ENCODE measurements at regions not wholly inside any gene's neighbourhood (a gene's known extent, or its start where the extent isn't known, plus 50 kb on each side); places are given as distances from the start of the nearest gene placed in this dataset.
"Not testable (repeated sequence)": the region's sequence is repeated elsewhere in the genome, so short reads cannot be mapped to it uniquely, and the experiment has no call there.

DNA sequence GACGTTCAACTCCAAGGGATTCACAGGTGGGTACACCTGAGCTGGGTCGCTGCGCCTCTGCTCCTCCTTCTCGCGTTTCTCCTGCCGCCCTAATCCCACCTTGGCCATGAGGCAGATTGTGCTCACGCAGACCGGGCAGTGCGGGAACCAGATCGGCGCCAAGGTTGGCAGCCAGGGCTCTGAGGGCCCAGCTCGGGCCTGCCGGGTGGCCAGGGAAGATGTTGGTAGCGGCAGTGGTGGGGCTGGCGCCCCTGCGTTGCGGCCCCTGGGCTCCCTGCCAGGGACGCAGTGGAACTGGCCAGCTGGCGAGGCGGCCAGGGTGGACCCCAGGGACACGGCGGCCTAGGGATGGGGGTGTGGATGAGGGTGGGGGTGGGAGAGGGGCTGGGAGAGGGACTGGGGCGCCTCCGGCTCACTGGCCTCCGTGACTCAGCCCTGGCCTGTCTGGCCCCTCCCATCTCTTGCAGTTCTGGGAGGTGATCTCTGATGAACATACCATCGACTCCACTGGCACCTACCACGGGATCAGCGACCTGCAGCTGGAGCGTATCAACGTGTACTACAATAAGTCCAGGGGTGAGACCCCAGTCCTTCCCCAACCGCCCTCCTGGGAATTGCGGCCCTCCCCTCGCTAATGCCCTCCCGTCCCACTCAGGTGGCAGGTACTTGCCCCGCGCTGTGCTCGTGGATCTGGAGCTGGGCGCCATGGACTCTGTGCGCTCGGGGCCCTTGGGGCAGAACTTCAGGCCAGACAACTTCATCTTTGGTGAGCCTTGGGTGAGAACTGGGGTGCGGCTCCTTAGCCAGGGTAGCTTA, 114.9 kb upstream of the ALG10B start:
- BruUV-seq (replicated peaks): no TSS peak

DNA sequence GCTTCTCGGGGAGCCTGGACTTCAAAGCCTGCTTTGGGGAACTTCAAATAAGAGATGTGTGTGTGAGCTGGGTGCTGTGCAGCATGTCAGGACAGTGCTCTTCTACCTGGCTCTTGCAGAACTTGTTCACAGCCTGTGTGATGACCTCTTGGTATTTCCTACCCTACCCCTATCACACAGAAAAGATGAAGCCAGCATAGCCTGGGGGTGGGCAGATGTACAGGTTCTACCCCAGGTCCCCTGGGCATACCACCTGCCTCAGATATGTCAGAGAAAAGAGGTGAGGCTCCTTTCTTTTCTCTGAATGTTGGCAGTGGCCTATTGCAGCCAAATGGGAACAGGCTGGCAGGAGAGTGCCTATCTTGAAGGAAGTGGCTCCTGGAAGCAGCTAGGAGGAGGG, 111.7 kb upstream of the ALG10B start:
- TF ChIP-seq CTCF (conservative IDR thresholded peaks at IDR 0.05; ENCODE audit: low read length) (no peak), EZH2phosphoT487 (IDR thresholded peaks at IDR 0.05; ENCODE audit: borderline replicate concordance, low read depth, low read length) (no peak)
- H3K27ac ChIP-seq (ENCODE audit: low read depth, low read length, poor library complexity, severe bottlenecking): no peak overlapping the region
- ChIA-PET POLR2A (no interaction called here), CTCF (ENCODE audit: unreplicated experiment) (no interaction called here)
- no peaks in the 10 kb centered on the region for H3K9me2 ChIP-seq (ENCODE audit: insufficient read depth, low read length)
- H3K79me2 ChIP-seq (ENCODE audit: insufficient read depth, low read depth, low read length): no peaks in the 10 kb centered on the region
- H4K20me1 ChIP-seq (ENCODE audit: insufficient read depth, low read length): no peaks in the 10 kb centered on the region
- no TSS peak for BruUV-seq (replicated peaks)
- intact Hi-C loops (cut with micrococcal nuclease; ENCODE audit: unreplicated experiment): no loop called here
- H2AFZ ChIP-seq (ENCODE audit: low read length): no peak overlapping the region
- no peak for DNase-seq (ENCODE audit: low spot score)
- no peaks in the 10 kb centered on the region for H3K36me3 ChIP-seq (ENCODE audit: insufficient read depth, low read length)
- no peaks in the 10 kb centered on the region for H3K4me1 ChIP-seq (ENCODE audit: insufficient read depth, low read length, poor library complexity, severe bottlenecking)
- no peak overlapping the region for H3K4me3 ChIP-seq (ENCODE audit: low read depth, low read length, poor library complexity, severe bottlenecking)
- H3K9me3 ChIP-seq (ENCODE audit: low read length): no peaks in the 10 kb centered on the region
- no peak overlapping the region for H3K4me2 ChIP-seq (ENCODE audit: low read length)

More for the DNA sequence above, 114.9 kb upstream of the ALG10B start:
- no peaks in the 10 kb centered on the region for H3K36me3 ChIP-seq (ENCODE audit: insufficient read depth, low read length)
- no peak for DNase-seq (ENCODE audit: low spot score)
- no peak for TF ChIP-seq EZH2phosphoT487 (IDR thresholded peaks at IDR 0.05; ENCODE audit: borderline replicate concordance, low read depth, low read length)
- TF ChIP-seq CTCF (conservative IDR thresholded peaks at IDR 0.05; ENCODE audit: low read length): no peak
- H3K4me3 ChIP-seq (ENCODE audit: low read depth, low read length, poor library complexity, severe bottlenecking): no peak overlapping the region
- H2AFZ ChIP-seq (ENCODE audit: low read length): no peak overlapping the region
- intact Hi-C loops (cut with micrococcal nuclease; ENCODE audit: unreplicated experiment): no loop called here
- H3K4me2 ChIP-seq (ENCODE audit: low read length): no peak overlapping the region
- H4K20me1 ChIP-seq (ENCODE audit: insufficient read depth, low read length): no peaks in the 10 kb centered on the region
- H3K9me2 ChIP-seq (ENCODE audit: insufficient read depth, low read length): no peaks in the 10 kb centered on the region
- CTCF ChIA-PET (ENCODE audit: unreplicated experiment): no interaction called here
- no peak overlapping the region for H3K27ac ChIP-seq (ENCODE audit: low read depth, low read length, poor library complexity, severe bottlenecking)
- H3K9me3 ChIP-seq (ENCODE audit: low read length): no peaks in the 10 kb centered on the region
- POLR2A ChIA-PET: no interaction called here
- H3K4me1 ChIP-seq (ENCODE audit: insufficient read depth, low read length, poor library complexity, severe bottlenecking): no peaks in the 10 kb centered on the region
- H3K79me2 ChIP-seq (ENCODE audit: insufficient read depth, low read depth, low read length): no peaks in the 10 kb centered on the region

DNA sequence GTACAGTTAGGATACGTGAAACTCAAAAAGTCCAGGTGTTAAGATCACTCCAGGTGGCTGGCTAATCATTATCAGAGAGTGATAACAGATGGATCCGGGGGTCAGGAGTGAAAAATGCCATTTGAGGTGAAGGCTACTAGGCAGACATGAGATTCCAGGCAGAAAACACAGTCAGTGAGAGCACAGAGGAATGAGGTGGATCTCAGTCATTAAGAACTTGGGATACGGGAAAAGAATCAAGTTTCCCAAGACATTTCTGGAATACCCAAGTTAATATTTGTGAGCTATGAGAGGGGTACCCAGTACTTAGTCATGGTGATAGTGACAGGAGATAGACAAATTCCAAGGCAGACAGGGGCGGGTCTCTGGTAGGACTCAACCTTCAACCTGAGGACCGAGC, 94.6 kb upstream of the ALG10B start:
- CTCF ChIA-PET (ENCODE audit: unreplicated experiment): no interaction called here

DNA sequence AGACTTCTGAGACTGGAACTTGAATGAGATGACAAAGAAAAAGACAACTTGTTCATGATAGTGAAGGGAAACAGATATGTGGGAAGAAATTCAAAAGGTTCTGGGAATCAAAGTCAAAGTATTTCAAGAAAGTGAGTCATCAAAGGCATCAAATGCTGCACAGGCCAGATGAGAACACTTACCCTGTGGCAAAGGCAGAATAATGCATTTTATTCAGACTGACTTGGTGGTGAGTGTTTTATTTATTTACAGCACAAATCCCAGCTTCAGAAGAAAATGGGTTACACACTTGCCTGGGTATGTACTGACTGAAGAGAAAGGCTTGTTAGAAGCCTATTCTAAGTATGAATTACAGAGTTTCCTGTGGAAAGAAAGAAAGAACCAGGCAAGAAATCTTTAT, 78.2 kb upstream of the ALG10B start:
- H3K27ac ChIP-seq (ENCODE audit: low read depth, low read length, poor library complexity, severe bottlenecking); intact Hi-C loops (cut with micrococcal nuclease; ENCODE audit: unreplicated experiment); BruUV-seq (replicated peaks); H3K79me2 ChIP-seq (ENCODE audit: insufficient read depth, low read depth, low read length); H3K4me3 ChIP-seq (ENCODE audit: low read depth, low read length, poor library complexity, severe bottlenecking); H4K20me1 ChIP-seq (ENCODE audit: insufficient read depth, low read length); CTCF ChIA-PET (ENCODE audit: unreplicated experiment); H3K9me3 ChIP-seq (ENCODE audit: low read length); H2AFZ ChIP-seq (ENCODE audit: low read length); H3K36me3 ChIP-seq (ENCODE audit: insufficient read depth, low read length); POLR2A ChIA-PET; H3K9me2 ChIP-seq (ENCODE audit: insufficient read depth, low read length); DNase-seq (ENCODE audit: low spot score); H3K4me1 ChIP-seq (ENCODE audit: insufficient read depth, low read length, poor library complexity, severe bottlenecking); H3K4me2 ChIP-seq (ENCODE audit: low read length): not testable (repeated sequence)

More for the DNA sequence above, 94.6 kb upstream of the ALG10B start:
- H3K4me1 ChIP-seq (ENCODE audit: insufficient read depth, low read length, poor library complexity, severe bottlenecking): no peaks in the 10 kb centered on the region
- TF ChIP-seq EZH2phosphoT487 (IDR thresholded peaks at IDR 0.05; ENCODE audit: borderline replicate concordance, low read depth, low read length): no peak
- no peak for TF ChIP-seq CTCF (conservative IDR thresholded peaks at IDR 0.05; ENCODE audit: low read length)
- BruUV-seq (replicated peaks): no TSS peak
- intact Hi-C loops (cut with micrococcal nuclease; ENCODE audit: unreplicated experiment): no loop called here
- no peaks in the 10 kb centered on the region for H3K79me2 ChIP-seq (ENCODE audit: insufficient read depth, low read depth, low read length)
- H3K36me3 ChIP-seq (ENCODE audit: insufficient read depth, low read length): no peaks in the 10 kb centered on the region
- POLR2A ChIA-PET: no interaction called here
- H3K9me3 ChIP-seq (ENCODE audit: low read length): no peaks in the 10 kb centered on the region
- H3K4me2 ChIP-seq (ENCODE audit: low read length): no peak overlapping the region
- H3K4me3 ChIP-seq (ENCODE audit: low read depth, low read length, poor library complexity, severe bottlenecking): no peak overlapping the region
- no peaks in the 10 kb centered on the region for H4K20me1 ChIP-seq (ENCODE audit: insufficient read depth, low read length)
- H3K9me2 ChIP-seq (ENCODE audit: insufficient read depth, low read length): no peaks in the 10 kb centered on the region
- DNase-seq (ENCODE audit: low spot score): no peak
- no peak overlapping the region for H3K27ac ChIP-seq (ENCODE audit: low read depth, low read length, poor library complexity, severe bottlenecking)
- no peak overlapping the region for H2AFZ ChIP-seq (ENCODE audit: low read length)
